Stimulated activated CD4-positive, alpha-beta T cell treated with anti-CD3 and anti-CD28 coated beads, Interleukin-12 subunit alpha, Interleukin-12 subunit beta, amount 100 ng/mL, for 4 hours (primary cell): ENCODE measurements at regions not wholly inside any gene's neighbourhood (a gene's known extent, or its start where the extent isn't known, plus 50 kb on each side); places are given as distances from the start of the nearest gene placed in this dataset.

Experiments
- DNase-seq: peaks from one replicate; pipeline ENCODE4 v3.0.0-alpha.2; 2020

GRCh38 chr15:53296603-53297002, 462.9 kb downstream of the WDR72 start:
- no peak for DNase-seq

GRCh38 chr15:53295574-53295973, 463.9 kb downstream of the WDR72 start:
- no peak for DNase-seq

- DNase-seq = no peak
Observed at GRCh38 chr15:53288542-53288941, 470.9 kb downstream of the WDR72 start.

GRCh38 chr15:53274630-53275029, 484.5 kb upstream of the ONECUT1 start:
- DNase-seq = no peak

- no peak for DNase-seq
Observed at GRCh38 chr15:53272116-53272515, 482.0 kb upstream of the ONECUT1 start.

GRCh38 chr15:53266176-53266575, 476.0 kb upstream of the ONECUT1 start:
- DNase-seq = no peak

GRCh38 chr15:53260647-53261046, 470.5 kb upstream of the ONECUT1 start:
- DNase-seq = no peak

GRCh38 chr15:53256457-53256856, 466.3 kb upstream of the ONECUT1 start:
- DNase-seq = no peak

GRCh38 chr15:53256043-53256442, 465.9 kb upstream of the ONECUT1 start:
- no peak for DNase-seq

GRCh38 chr15:53251996-53252395, 461.9 kb upstream of the ONECUT1 start:
- no peak for DNase-seq

- no peak for DNase-seq
Observed at GRCh38 chr15:53251523-53251922, 461.4 kb upstream of the ONECUT1 start.

GRCh38 chr15:53247041-53247708, 457.0 kb upstream of the ONECUT1 start:
- no peak for DNase-seq

GRCh38 chr15:53246404-53246803, 456.3 kb upstream of the ONECUT1 start:
- no peak for DNase-seq

- DNase-seq = no peak
Observed at GRCh38 chr15:53233801-53234200, 443.7 kb upstream of the ONECUT1 start.

GRCh38 chr15:53230473-53230872, 440.3 kb upstream of the ONECUT1 start:
- DNase-seq = no peak

- no peak for DNase-seq
Observed at GRCh38 chr15:53226559-53226958, 436.4 kb upstream of the ONECUT1 start.

GRCh38 chr15:53225781-53226180, 435.6 kb upstream of the ONECUT1 start:
- no peak for DNase-seq

- no peak for DNase-seq
Observed at GRCh38 chr15:53224371-53224770, 434.2 kb upstream of the ONECUT1 start.

- DNase-seq = no peak
Observed at GRCh38 chr15:53223815-53224214, 433.7 kb upstream of the ONECUT1 start.

GRCh38 chr15:53218666-53219580, 428.8 kb upstream of the ONECUT1 start:
- no peak for DNase-seq

- no peak for DNase-seq
Observed at GRCh38 chr15:53216036-53216435, 425.9 kb upstream of the ONECUT1 start.

- no peak for DNase-seq
Observed at GRCh38 chr15:53213336-53213735, 423.2 kb upstream of the ONECUT1 start.

- DNase-seq = no peak
Observed at GRCh38 chr15:53212785-53213184, 422.6 kb upstream of the ONECUT1 start.

- DNase-seq = no peak
Observed at GRCh38 chr15:53210653-53211052, 420.5 kb upstream of the ONECUT1 start.
